Transverse colon (tissue), 3 donors: ENCODE measurements at regions not wholly inside any gene's neighbourhood (a gene's known extent, or its start where the extent isn't known, plus 50 kb on each side); places are given as distances from the start of the nearest gene placed in this dataset.

ENCODE experiments used
- CTCF ChIP-seq, 5 experiments: fragments of 200-600 bp in 3 of 5; fragments of 450-650 bp in 2 of 5; sonication (generic) in 3 of 5; IDR thresholded peaks; 1 replicate in 2 of 5; 2 replicates in 3 of 5; pipeline ENCODE4 v1.5.1; 2016 to 2017; ENCODE audit warnings: antibody characterized with exemption in 5 of 5, inconsistent platforms in 3 of 5, mild to moderate bottlenecking in 2 of 5, moderate library complexity in 1 of 5
- POLR2A ChIP-seq: fragments of 450-650 bp; IDR thresholded peaks from one replicate; pipeline ENCODE4 v1.6.1; 2016; ENCODE audit warnings: antibody characterized with exemption, mild to moderate bottlenecking, moderate library complexity

GRCh38 chr3:40690749-40691451, 166.1 kb downstream of the ZNF621 start:
- TF ChIP-seq CTCF (IDR thresholded peaks at IDR 0.05) (no peak), POLR2A (no peak)
